Type B pancreatic cell (in vitro differentiated cells): ENCODE measurements at regions not wholly inside any gene's neighbourhood (a gene's known extent, or its start where the extent isn't known, plus 50 kb on each side); places are given as distances from the start of the nearest gene placed in this dataset.

ENCODE experiments used
- DNase-seq: peaks from one replicate; pipeline ENCODE4 v3.0.0; 2021; ENCODE audit warnings: mixed read lengths; ENCODE audit not compliant: unreplicated experiment; ENCODE audit errors: extremely low spot score
- H3K27ac Mint-ChIP-seq: 2 replicates; pipeline ENCODE4 v1.8.0; 2021; ENCODE audit warnings: mild to moderate bottlenecking, mixed read lengths
- H3K27me3 Mint-ChIP-seq: 2 replicates; pipeline ENCODE4 v1.8.0; 2021; ENCODE audit warnings: mixed read lengths
- H3K36me3 Mint-ChIP-seq: 2 replicates; pipeline ENCODE4 v1.8.0; 2021; ENCODE audit warnings: mixed read lengths
- H3K4me1 Mint-ChIP-seq: one replicate; pipeline ENCODE4 v1.8.0; 2021; ENCODE audit warnings: mixed read lengths; ENCODE audit not compliant: unreplicated experiment
- H3K4me3 Mint-ChIP-seq: 2 replicates; pipeline ENCODE4 v1.8.0; 2021; ENCODE audit warnings: mild to moderate bottlenecking, mixed read lengths
- H3K9me3 Mint-ChIP-seq: 2 replicates; pipeline ENCODE4 v1.8.0; 2021; ENCODE audit warnings: mixed read lengths
- TF ChIP-seq, protein P1 (sequence below): fragments of 200-600 bp; sonication (generic); conservative IDR thresholded peaks from 2 replicates; pipeline ENCODE4 v1.5.0; 2021; ENCODE audit warnings: antibody characterized with exemption, mild to moderate bottlenecking

DNA sequence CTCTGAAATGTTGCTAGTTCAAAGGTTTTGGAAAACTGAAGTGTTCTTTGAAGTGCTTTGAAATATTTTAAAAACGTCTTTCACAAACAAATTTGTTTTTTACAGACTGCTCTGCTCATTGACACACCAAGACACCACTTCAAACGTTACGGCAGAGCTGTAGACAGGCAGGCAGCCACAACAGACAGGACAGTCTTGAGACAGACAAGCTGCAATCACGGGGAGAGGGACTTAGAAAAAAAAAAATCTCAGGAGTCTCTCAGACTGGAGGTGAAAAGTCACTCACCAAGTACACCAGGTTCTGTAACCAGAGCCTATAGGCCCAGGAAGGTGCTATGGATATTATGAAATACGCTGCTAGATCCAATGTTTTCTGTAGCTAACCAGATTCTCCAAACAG, 135.4 kb downstream of the ISL1 start:
- H3K4me1 Mint-ChIP-seq = no peaks in the 10 kb centered on the region
- H3K36me3 Mint-ChIP-seq = no peaks in the 10 kb centered on the region
- DNase-seq = no peak
- H3K27me3 Mint-ChIP-seq = no peaks in the 10 kb centered on the region
- no peak overlapping the region for H3K27ac Mint-ChIP-seq
- H3K4me3 Mint-ChIP-seq = no peak overlapping the region
- TF ChIP-seq, protein P1, sequence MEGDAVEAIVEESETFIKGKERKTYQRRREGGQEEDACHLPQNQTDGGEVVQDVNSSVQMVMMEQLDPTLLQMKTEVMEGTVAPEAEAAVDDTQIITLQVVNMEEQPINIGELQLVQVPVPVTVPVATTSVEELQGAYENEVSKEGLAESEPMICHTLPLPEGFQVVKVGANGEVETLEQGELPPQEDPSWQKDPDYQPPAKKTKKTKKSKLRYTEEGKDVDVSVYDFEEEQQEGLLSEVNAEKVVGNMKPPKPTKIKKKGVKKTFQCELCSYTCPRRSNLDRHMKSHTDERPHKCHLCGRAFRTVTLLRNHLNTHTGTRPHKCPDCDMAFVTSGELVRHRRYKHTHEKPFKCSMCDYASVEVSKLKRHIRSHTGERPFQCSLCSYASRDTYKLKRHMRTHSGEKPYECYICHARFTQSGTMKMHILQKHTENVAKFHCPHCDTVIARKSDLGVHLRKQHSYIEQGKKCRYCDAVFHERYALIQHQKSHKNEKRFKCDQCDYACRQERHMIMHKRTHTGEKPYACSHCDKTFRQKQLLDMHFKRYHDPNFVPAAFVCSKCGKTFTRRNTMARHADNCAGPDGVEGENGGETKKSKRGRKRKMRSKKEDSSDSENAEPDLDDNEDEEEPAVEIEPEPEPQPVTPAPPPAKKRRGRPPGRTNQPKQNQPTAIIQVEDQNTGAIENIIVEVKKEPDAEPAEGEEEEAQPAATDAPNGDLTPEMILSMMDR = no peak
- H3K9me3 Mint-ChIP-seq = no peaks in the 10 kb centered on the region

DNA sequence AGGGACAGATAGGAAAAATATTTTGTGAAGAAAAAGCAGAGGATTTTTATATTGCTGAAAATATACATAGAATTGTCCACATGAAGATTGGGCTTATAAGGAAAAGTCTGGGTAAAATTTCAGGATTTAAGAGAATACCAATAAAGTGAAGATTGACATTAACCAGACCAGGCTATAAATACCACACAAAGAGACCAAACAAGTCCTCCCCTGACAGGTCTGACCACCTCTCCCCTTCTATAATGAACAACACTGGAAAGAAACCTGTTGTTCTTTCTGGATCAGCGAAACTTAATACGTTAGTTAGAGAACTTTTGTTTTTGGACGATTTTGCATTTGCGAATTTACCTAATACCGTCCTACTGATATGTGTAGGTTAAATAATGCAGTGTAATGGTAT, 138.3 kb downstream of the ISL1 start:
- Mint-ChIP-seq H3K27me3 (no peaks in the 10 kb centered on the region), H3K4me1 (no peaks in the 10 kb centered on the region), H3K4me3 (peak overlapping the region; percentile 37), H3K36me3 (no peaks in the 10 kb centered on the region), H3K9me3 (no peaks in the 10 kb centered on the region), H3K27ac (peak overlapping the region; percentile 14)
- TF ChIP-seq, protein P1 = no peak
- no peak for DNase-seq

DNA sequence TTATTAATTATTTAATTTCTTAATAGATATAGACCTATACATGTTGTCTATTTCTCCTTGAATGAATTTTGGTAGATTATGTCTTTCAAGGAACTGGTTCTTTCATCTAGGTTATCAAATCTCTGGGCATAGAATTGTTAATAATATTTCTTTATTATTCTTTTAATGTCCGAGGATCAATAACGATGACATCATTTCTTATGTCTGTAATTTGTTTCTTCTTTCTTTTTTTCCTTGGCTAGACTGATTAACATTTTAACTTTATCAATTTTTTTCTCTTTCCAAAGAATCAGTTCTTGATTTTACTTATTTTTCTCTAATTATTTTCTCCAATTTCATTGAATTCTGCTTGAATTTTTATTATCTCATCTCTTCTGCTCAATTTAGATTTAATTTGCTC, 156.0 kb downstream of the ISL1 start:
- H3K27me3 Mint-ChIP-seq = no peaks in the 10 kb centered on the region
- H3K4me1 Mint-ChIP-seq = no peaks in the 10 kb centered on the region
- H3K36me3 Mint-ChIP-seq = no peaks in the 10 kb centered on the region
- DNase-seq = no peak
- H3K27ac Mint-ChIP-seq = no peak overlapping the region
- no peak overlapping the region for H3K4me3 Mint-ChIP-seq
- H3K9me3 Mint-ChIP-seq = peaks cover 5% of the 10 kb centered on the region
- TF ChIP-seq, protein P1 = no peak

DNA sequence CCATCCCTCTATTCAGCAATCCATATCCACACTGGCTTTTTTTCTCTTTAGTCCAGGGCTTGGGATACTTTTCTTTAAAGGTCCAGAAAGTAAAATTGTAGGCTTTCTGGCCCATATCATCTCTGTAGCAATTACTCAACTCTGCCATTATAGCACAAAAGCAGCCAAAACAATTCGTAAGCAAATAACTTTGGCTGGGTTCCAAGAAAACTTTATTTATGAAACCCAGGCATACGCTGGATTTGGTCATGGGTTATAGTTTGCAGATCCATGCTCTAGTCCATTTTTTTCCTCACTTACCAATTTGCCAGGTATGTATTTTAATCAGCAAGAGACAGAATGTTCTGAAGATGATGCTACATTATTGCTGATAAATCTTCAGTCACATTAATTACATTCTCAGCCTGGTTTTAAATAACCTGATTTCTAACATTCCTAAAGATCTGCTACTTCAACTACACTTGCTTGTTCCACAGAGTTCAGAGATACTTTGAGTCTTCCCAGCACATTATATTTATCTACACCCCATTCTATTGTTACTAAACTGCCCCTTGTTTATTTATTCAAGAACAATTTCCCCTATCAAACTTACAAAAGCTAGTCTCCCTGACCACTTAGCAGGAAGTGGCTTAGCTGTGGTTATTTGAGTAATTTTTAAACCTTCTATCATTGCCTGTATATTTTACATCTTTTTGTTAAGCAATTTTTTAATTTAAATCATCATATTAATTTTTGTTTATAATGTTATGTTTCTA, 161.0 kb downstream of the ISL1 start:
- Mint-ChIP-seq H3K36me3 (no peaks in the 10 kb centered on the region), H3K4me1 (no peaks in the 10 kb centered on the region), H3K27me3 (no peaks in the 10 kb centered on the region), H3K27ac (no peak overlapping the region), H3K9me3 (no peaks in the 10 kb centered on the region), H3K4me3 (no peak overlapping the region)
- no peak for DNase-seq
- TF ChIP-seq, protein P1 = no peak

DNA sequence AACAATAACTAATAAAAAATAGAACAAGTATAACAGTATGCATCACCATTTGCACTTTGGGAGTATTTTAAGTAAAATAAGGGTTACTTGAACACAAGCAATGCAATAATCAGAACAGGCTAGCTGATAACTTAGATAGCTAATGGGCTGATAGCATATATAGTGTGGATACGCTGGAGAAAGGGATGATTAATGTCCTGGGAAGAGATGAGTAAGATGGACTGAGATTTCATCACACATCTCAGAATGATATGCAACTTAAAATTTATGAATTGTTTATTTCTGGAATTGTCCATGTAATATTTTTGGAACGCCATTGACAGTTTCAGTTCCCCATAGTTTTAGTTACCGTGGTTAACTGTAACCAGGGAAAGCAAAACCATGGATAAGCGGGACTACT, 173.6 kb downstream of the ISL1 start:
- Mint-ChIP-seq H3K36me3 (no peaks in the 10 kb centered on the region), H3K4me3 (no peak overlapping the region), H3K27ac (no peak overlapping the region), H3K27me3 (no peaks in the 10 kb centered on the region), H3K9me3 (no peaks in the 10 kb centered on the region), H3K4me1 (no peaks in the 10 kb centered on the region)
- no peak for DNase-seq
- TF ChIP-seq, protein P1 = no peak
